Ureter (tissue), 1 donor: ENCODE measurements at regions not wholly inside any gene's neighbourhood (a gene's known extent, or its start where the extent isn't known, plus 50 kb on each side); places are given as distances from the start of the nearest gene placed in this dataset.
A peak's percentile ranks its signal among the peaks of the same experiment; 100 is the strongest.
"Not testable (repeated sequence)": the region's sequence is repeated elsewhere in the genome, so short reads cannot be mapped to it uniquely, and the experiment has no call there.

Source experiments
- DNase-seq: peaks from one replicate; pipeline ENCODE4 v3.0.0-alpha.2; 2020; ENCODE audit warnings: low spot score
- donor health status: DM: yes; HTN: yes; CAD: no.

DNA sequence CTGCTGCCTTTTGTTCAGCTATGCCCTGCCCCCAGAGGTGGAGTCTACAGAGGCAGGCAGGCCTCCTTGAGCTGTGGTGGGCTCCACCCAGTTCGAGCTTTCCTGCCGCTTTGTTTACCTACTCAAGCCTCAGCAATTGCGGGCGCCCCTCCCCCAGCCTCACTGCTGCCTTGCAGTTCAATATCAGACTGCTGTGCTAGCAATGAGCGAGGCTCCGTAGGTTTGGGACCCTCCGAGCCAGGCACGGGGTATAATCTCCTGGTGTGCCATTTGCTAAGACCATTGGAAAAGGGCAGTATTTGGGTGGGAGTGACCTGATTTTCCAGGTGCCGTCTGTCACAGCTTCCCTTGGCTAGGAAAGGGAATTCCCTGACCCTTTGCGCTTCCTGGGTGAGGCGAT is 51.9 kb downstream of the DIPK2A start:
- not testable (repeated sequence) for DNase-seq

DNA sequence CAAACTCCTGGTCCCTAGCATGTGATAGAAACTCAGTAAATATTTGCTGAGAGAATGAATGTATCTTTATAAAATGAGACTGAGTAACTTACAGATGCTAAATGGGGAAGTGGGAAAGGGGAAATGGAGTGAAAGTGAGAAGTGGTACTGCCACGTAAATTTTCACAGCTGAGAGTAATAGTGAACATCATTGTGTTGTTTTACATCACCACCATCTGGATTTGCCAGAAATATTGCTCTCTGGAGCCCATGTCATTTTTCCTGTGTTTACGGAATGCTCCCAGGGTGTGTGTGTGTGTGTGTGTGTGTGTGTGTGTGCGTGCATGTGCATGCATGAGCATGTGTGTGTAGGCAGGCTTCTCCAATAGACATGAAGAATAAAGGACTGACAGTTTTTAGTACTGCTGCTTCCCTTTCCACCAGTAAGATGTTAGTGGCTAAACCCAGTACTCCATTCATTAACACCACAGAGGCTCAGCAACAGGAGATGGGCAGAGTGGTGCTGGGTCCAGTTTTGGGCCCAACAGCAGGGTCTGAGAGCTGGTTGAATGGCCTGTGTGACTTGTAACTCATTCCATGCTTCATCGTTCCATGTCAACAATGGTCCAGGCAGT is 57.3 kb downstream of the DIPK2A start:
- no peak for DNase-seq

DNA sequence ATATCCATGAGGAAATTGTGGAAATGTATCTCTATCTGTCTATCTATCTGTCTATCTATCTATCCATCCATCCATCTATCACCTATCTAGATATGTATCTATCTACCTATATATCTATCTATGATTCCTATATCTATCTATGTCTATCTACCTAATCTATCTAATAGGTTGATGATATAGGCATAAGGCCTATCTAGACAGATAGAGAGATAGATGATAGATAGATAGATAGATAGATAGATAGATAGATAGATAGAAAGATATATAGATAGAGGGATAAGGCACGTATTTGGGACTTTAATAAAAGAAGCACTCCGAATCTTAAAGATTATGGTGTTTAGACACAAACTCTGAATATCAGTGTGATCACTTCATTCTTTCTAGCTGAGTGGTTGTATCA is 58.1 kb downstream of the DIPK2A start:
- DNase-seq, result no peak

DNA sequence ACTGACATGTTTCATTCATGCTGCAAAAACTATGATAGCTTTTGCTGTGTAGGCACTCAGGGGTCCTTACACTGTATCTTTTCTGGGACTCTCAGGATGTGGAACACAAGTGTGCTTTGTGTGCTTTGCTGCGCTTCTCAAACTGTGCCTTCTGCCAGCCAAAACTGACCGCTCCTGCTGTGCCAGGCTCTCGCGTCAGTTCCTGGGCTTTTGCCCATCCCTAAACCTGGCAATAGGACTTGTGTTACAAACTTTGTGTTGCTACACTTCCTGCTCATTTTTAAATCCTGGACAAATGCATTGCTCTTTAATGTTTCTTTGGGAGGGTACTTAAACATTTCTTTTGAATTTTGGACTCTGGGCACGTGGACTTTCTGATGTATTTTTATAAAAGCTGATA is 60.3 kb downstream of the DIPK2A start:
- peak; percentile 54 for DNase-seq

DNA sequence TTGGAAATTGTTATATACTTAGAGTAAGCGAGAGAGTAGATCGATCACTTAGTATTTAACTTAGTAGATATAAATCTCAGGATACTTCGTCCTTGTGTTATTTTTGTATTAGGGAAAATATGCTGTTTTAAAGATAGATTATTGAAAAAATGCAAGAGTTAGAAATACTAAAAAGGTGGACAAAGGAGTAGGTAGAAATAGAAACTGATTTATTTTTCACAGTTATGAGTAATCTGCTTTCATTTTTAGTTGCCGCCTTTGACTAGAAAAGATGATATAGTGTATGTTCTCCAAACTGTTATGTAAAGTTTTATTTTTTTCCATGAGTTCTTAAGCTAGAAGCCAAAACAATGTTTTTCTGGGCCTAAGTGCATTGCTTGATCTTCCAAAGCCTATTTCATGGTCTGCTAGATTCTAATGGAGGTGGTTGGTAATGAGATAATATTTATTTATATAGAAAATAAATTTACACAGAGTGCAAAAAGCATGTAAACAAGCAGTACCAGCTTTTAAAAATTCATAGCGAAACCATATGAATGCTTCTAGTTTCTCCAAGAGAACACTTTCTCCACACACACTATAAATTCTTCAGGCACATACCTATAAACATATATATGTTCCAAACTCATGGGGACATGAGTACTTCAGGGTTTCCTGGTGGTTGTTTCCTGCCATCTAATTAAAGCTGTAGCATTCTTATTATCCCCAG is 61.1 kb downstream of the DIPK2A start:
- no peak for DNase-seq

DNA sequence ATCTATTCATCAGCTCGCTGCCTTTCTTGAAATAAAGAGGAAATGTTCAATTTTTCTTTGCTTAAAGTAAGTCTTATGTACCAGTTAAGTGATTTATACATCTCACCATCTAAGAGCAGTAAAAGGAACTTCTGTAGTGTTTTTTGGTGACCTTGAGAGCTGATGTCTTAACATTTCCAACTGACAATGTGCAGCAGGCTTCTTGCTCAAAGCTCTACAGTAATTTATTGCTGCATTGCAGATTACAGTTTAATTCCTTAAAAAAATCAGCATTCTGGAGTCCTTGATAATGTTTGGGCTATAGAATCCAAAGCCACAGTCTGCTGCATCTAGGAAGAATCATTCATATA is 61.6 kb downstream of the DIPK2A start:
- DNase-seq, result no peak

DNA sequence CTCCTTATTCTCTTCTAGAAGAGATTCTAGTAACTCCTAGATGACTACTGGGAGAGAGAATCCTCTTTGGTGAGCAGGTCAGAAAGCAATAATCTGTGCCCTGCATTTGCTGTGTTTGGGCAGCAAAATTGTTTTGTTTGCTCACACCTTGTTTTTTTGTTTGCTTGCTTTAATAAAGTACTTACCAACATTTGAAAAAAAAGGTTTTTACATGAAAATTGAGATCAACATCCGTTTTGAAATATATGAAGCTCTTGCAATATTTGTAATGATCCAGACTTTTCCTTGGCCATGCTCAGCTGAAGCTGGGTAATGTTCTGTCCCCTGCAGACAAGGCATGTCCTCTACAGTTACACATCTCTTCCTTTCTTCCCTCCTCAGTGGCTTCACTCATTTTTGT is 62.2 kb downstream of the DIPK2A start:
- no peak for DNase-seq

DNA sequence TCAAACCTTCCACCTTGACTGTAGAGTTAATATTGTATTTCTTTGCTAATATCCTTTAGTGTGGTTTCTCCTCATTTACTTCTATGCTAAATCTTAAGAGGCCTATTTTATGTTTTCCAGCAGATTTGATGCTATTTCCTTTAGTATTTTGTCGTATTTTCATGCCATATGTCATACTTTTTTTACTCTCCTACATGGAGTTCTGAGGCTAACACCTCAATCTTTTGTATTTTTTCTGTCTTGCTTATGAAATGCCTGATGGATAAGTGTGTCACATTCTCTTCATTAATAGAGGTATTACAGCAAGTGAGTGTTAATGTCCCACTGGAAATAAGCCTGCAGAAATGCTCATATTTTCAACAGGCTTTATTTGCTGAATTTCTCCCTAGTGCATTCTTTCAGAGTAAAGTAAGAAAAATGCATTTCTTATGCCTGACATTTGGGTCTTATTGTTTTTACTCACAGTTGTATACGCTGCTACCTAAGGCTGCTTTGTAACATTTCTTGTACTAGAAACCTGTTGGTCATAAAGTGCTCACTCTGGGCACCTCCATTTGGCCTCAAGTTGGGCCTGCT is 63.2 kb downstream of the DIPK2A start:
- no peak for DNase-seq

DNA sequence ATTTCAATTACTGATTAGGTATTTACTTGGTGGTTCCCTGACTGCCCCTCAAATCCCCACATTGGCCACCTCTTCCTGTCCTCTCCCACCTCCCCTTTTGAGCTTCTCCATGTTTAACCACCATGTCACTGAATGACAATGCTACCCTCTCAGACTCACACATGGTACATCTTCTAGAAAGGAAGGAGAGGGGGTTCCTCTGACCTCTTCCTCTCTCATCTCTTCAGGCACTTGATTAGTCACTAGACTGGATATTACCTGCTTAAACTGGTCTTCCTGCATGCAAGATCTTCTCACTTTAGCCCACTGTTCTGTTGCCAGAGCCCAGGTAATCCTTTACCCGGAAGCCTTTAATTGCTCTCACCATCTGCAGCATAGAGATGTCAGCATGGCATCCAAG is 64.9 kb downstream of the DIPK2A start:
- no peak for DNase-seq

DNA sequence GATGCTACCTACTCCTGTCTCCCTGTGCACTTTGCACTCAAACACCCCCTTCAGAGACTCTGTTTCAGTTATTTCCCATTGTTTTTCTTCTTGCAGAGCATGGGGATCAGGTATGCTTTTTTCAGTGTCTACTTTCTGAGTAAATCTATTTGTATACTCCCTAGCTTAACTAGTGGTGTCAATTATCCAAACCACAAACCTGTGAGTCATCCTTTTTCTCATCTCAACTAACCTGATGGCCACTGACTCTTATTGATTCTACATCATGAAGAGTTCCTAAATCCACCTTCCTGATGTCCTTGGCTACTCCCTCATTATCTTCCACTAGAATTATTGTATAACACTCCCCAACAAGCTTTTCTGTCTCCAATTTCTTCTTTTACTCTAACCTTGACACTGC is 68.0 kb downstream of the DIPK2A start:
- DNase-seq, result no peak

DNA sequence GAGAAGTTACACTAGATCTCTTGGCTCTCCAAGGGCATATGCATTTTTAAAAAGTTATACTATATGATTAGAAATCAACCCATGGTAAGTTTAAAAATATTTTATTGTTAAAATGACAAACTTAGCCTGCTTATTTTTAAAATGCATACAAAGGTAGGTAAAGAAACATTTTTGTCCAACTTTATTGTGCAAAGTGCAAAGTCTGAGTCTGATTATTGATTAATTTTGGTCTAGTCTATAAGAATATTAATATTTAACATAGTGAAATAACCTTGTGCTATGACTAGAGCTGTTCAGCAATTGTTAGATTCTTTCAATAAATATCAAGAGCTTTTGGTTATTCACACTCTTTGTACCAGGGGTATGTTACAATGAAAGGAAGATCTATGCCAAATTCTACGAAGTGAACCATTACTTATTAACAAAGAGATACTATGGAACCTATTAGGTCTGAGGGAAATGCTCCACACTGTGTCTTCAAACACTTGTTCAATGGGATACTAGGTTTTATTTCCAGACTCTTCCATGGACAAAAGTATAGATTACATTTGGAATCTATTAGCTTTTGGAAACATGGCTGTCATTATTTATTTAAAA is 70.4 kb downstream of the DIPK2A start:
- DNase-seq, result no peak

DNA sequence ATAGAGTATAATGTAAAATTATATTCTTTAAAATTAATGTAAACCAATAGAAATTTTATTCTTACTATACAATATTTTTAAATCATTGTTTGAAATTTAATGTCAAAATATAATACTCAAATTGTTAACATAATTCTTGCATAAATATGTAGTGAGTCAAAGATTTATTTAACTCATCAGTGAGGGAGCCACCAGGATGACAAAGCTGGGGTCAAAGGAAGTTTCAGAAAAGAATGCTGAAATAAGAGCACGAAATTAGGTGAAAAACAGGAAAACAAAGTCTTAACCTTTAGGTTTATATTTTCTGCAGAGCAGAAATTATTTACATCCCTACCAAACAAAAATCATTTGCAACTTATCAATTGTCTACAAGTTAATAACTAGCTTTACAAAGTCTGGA is 74.1 kb downstream of the DIPK2A start:
- no peak for DNase-seq

DNA sequence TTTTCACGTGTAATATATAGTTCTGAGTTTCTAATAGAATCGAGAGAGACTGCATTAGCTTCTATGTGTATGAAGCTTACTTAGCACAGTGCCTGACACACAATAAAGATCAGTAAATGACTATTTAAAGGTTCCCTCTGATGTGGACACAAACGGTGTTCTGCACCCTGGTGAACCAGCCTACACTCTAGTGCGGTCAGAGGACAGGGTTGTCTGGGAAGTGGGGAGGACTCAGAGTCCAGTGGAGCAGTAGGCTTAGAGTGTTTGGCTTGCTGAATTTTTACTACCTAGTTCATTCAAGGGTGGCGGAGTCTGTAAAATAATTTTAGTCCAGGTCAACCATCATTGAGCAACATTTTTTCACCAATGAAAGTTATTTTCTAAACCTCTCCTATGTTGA is 77.8 kb downstream of the DIPK2A start:
- no peak for DNase-seq

DNA sequence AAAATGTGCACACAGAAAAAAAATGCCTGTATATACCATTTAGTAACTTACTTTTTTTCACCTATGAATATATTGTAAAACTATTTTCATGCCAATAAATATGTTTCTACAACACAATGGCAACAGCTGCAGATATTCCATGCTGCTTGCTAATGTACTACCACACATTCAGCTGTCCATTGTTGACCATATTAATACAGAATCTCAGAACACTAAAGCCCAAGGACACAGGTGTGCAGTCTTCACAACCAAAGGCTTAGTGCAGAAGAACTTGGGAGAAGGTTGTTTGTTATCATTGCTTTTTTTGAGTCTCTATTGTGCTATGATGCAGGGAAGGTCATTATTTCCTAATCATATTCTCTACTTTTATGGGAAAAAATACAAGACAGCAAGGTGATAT is 79.6 kb downstream of the DIPK2A start:
- no peak for DNase-seq

DNA sequence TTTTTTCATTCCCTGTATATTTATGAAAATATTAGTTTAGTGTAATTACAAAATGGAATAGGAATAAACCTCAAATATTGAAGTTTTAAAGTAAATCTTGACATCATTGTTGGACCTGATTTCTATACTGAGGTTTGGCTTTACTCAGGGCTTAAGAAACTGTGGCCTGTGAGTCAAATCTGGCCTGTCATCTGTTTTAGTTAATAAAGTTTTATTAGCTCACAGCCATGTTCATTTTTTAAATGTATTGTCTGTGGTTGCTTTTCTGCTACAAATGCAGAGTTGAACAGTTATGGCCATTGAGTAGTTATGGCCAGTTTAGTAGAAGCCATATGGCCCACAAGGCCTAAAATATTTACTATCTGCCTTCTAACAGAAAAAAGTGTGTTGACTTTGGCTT is 80.7 kb downstream of the DIPK2A start:
- no peak for DNase-seq

DNA sequence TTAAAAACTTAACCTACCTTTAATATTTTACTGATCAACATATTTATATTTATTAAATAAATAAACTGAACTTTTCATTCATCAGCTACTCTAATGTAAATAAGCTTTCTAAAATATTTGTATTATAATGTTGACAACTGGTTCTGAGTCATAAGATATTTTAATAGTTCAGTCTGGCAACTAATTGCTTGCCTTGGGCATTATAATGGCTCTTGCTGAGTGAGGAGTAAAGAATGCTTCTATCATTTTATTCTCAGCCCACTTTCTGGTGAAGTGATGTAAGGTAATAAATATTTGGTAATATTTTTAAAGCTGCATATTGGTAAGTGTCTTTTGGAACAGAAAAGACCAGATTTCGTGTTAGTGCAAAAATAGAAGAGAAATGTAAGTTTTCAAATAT is 81.5 kb downstream of the DIPK2A start:
- DNase-seq, result no peak

DNA sequence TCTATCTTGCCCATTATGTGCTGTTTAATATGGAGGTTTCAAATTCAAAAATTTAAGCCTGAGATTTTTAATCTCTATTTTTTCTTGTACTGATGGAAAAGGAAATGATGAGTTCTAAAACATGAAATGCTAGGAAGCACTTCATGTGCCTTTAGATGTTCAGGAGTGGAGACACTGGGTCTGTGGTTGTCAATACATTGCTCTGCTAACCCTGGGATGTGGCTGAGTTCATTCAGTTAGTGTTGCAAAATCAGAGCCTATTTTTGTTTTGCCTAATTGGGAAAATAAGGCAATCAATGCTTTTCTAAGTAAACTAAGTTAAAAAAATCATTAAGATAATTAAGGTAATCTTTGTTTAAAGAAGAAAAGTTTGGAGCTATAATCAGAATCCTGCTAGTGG is 83.1 kb downstream of the DIPK2A start:
- DNase-seq, result no peak

DNA sequence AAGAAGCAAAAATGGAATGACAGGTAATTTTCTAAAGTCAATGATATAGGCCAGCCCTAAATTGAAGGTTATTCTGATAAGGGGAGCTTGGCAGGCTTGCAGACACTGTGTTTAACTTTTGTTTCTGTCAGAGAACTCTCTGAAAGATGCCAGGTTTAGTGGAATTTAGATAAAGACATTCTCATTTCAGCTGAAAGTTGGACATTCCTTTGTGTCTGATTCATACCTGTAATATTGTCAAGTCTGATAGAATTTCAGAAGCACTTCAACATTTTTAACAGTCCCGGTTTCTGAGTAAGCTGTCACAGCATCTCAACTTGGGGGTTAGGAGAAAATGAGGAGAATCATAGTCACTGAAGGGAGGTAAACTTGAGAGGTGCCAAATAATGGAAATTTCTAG is 84.0 kb downstream of the DIPK2A start:
- DNase-seq, result no peak

DNA sequence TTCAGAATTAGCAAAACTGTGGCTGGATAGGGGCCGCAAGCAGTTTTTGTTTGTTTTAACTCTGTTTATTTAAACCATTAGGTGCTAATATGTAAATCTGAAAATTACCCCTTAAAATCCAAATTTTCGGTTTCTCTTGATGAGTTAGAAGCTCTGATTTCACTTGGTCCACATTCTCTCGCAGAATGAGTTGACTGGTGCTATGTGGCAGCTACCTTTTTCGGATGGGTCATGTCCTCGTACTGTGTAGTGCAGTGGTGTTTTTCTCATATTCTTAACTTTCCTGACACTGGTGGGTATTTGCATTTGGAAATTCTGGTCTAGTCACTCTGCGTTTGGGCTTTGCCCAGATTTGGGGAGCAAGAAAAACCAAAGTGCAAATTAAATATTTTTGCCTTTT is 87.1 kb downstream of the DIPK2A start:
- no peak for DNase-seq

DNA sequence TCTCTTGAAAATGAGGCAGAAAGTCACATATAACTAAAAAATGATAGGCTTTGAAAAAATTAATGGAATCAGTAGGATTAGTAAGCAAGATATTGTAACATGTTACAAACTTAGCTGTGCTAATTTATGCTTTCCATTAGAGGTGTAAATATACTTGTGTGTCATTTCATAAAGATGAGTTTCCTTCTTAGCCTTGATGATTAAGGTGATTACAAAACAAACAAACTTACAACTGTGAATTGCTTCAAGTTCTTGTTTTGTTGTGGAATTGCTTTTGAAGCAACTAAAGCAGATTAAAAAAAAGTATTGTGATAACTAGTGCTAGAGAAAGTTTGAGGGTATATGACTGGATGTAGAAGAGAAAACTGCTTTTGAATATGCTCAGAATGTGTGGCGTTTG is 87.9 kb downstream of the DIPK2A start:
- DNase-seq, result no peak

DNA sequence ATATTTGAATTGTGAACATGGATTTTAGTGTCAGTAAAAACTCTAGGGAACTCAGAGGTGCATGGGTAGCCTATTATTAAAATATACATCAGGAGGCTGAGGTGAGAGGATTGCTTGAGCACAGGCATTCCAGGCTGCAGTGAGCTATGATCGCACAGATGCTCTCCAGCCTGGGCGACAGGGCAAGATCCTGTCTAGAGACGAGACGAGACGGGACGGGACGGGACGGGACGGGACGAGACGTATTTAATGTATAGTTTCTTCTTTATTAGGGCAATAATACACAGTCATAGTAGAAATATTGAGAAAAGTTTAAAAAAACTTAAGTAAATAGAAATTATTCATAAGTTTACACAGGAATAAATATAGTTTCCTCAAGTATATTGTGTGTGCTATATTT is 89.3 kb downstream of the DIPK2A start:
- no peak for DNase-seq

DNA sequence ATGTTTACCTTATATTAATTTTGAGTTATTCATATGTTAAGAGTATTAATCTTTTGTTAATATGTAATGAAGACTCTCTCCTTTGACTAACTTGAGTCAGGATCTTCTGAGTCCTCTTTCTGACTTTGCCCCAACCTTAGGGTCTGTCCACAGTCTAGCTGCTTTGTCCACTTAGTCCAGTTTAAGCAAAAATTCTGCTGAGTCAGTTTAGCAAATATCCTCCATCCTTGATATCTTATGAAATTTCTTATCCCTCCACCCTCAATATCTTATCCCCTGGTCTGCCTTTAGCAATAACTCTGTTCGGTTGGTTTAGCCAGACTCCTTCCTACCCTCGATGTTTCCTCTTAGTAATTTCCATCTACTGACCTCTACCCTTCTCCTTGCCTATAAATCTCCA is 91.7 kb downstream of the DIPK2A start:
- DNase-seq, result no peak

DNA sequence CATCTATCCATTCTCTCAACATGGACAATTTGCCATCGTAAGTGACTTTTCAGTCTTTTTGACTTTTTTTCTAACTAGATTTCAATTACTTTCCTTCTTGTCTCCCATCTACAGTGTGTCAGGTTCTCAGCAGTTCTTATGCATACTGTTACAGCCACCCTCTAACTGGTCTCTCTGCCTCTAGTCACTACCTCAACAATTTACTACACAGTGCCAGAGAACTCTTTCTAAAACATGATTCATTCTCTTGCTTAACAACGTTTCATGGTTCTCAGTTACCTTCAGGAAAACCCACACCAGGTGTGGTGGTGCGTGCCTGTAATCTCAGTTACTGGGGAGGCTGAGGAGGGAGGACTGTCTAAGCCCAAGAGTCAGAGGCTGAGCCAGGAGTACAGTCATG is 95.4 kb downstream of the DIPK2A start:
- no peak for DNase-seq
